PFSK-1 (cell line): ENCODE measurements at regions not wholly inside any gene's neighbourhood (a gene's known extent, or its start where the extent isn't known, plus 50 kb on each side); places are given as distances from the start of the nearest gene placed in this dataset.

ENCODE experiments used
- FOXP2 ChIP-seq: optimal IDR thresholded peaks from 2 replicates; pipeline ENCODE3; 2011; ENCODE audit warnings: borderline replicate concordance, control low read depth, inconsistent platforms; ENCODE audit not compliant: insufficient read depth; ENCODE audit errors: extremely low read length, extremely low read depth
- POLR2AphosphoS5 ChIP-seq: IDR thresholded peaks from 2 replicates; pipeline ENCODE4 v1.6.1; 2012; ENCODE audit warnings: low read depth, mild to moderate bottlenecking, control low read depth, low read length, moderate library complexity
- SIN3A ChIP-seq: IDR thresholded peaks from 2 replicates; pipeline ENCODE4 v1.6.1; 2012; ENCODE audit warnings: mild to moderate bottlenecking, low read length, moderate library complexity, borderline replicate concordance; ENCODE audit not compliant: insufficient read depth
- TAF1 ChIP-seq: IDR thresholded peaks from 2 replicates; pipeline ENCODE4 v1.6.1; 2012; ENCODE audit warnings: low read length, control low read depth, borderline replicate concordance; ENCODE audit not compliant: insufficient read depth
- TF ChIP-seq, protein P1 (sequence below), 2 experiments: IDR thresholded peaks; 2 replicates each; pipeline versions ENCODE4 v1.6.1 to v1.8.0; 2011 to 2012; ENCODE audit warnings: low read depth in 2 of 2, low read length in 2 of 2, control low read depth in 1 of 2, inconsistent platforms in 1 of 2, mild to moderate bottlenecking in 1 of 2, moderate library complexity in 1 of 2; ENCODE audit not compliant: insufficient read depth in 1 of 2

DNA sequence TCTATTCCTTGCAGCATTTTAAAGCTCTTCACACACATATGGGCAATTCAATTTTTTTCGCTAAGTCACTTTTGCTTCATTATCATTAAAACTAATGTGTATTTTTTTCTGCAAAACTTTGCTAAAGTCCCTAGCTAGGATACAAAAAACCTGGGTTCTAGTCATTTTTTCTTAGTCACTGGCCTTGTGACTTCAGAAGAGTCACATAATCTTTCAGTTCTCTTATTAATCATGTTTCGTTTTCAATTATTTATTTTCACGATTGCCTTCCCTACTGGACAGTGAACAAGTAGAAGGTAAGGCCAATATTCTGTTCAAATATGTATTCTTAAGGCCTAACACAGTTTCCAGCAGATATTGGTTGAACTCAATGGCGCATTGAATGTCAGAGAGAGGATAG is 60.9 kb upstream of the CYRIA start:
- TF ChIP-seq POLR2AphosphoS5 (no peak), FOXP2 (no peak), TAF1 (no peak), SIN3A (no peak)
- TF ChIP-seq, protein P1, sequence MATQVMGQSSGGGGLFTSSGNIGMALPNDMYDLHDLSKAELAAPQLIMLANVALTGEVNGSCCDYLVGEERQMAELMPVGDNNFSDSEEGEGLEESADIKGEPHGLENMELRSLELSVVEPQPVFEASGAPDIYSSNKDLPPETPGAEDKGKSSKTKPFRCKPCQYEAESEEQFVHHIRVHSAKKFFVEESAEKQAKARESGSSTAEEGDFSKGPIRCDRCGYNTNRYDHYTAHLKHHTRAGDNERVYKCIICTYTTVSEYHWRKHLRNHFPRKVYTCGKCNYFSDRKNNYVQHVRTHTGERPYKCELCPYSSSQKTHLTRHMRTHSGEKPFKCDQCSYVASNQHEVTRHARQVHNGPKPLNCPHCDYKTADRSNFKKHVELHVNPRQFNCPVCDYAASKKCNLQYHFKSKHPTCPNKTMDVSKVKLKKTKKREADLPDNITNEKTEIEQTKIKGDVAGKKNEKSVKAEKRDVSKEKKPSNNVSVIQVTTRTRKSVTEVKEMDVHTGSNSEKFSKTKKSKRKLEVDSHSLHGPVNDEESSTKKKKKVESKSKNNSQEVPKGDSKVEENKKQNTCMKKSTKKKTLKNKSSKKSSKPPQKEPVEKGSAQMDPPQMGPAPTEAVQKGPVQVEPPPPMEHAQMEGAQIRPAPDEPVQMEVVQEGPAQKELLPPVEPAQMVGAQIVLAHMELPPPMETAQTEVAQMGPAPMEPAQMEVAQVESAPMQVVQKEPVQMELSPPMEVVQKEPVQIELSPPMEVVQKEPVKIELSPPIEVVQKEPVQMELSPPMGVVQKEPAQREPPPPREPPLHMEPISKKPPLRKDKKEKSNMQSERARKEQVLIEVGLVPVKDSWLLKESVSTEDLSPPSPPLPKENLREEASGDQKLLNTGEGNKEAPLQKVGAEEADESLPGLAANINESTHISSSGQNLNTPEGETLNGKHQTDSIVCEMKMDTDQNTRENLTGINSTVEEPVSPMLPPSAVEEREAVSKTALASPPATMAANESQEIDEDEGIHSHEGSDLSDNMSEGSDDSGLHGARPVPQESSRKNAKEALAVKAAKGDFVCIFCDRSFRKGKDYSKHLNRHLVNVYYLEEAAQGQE (IDR thresholded peaks at IDR 0.05; ENCODE audit: insufficient read depth in 1 of 2, low read depth in 2 of 2, low read length in 2 of 2) = no peak

DNA sequence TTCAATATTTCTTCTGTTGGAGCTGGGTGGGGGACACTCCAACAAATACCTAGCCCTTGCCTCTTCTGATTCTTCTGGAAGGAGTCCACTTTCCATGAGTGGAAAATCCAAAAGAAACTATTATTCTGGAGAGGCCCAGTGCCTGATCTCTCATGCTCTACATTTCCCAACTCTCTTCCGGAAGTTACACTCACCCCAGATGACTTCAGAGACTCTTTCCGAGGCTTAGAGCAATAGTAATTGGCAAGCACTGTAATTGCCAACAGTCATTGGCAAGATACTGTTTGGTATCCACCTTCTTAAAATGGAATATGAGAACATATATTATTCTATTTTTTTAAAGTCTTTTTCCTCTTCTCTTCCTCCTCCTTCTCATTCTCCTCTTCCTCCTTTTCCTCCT is 60.5 kb upstream of the CYRIA start:
- TF ChIP-seq SIN3A (no peak), FOXP2 (no peak), POLR2AphosphoS5 (no peak)
- TF ChIP-seq, protein P1 (IDR thresholded peaks at IDR 0.05; ENCODE audit: insufficient read depth in 1 of 2, low read depth in 2 of 2, low read length in 2 of 2) = no peak

DNA sequence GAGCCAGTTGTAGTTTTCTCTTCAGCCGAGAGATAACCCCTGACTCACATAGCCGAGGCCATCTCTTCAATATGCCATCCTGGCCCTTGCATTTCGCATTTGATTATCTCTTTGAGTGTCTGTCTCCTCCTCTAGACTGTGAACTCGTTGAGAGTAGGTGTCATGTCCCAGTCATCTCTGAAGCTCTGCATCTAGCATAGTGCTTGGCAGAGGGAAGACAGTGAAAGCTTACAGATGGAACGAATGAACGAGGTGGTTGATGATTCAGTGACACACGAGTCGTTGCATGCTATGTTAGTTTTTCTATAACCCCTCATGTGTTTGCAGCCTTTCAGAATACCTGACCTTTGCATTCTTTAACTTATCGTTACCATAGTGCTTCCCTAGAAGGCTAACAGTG is 59.9 kb upstream of the CYRIA start:
- TF ChIP-seq POLR2AphosphoS5 (no peak), SIN3A (no peak), FOXP2 (no peak), TAF1 (no peak)
- TF ChIP-seq, protein P1 (IDR thresholded peaks at IDR 0.05; ENCODE audit: insufficient read depth in 1 of 2, low read depth in 2 of 2, low read length in 2 of 2) = no peak

DNA sequence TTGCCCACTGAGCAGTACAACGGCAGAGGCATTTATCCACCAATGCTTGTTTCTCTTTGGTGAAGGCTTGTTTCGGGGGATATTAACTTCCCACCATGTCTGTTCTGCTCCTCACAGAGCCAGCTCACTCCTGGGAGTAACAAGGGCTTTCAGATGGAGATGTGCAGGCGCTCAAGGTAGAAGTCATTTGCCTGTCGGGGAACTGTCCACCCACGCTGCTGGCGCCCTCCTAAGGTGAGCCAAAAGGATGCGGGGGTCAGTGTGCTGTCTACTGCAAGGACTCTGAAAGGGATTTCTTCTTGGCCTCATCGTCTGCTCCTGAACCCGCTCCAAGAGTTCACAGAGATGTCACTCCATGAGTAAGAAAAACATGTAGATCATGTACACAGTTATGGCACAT is 57.0 kb upstream of the CYRIA start:
- TF ChIP-seq POLR2AphosphoS5 (no peak), TAF1 (no peak), SIN3A (no peak), FOXP2 (no peak)
- TF ChIP-seq, protein P1 (IDR thresholded peaks at IDR 0.05; ENCODE audit: insufficient read depth in 1 of 2, low read depth in 2 of 2, low read length in 2 of 2) = no peak

DNA sequence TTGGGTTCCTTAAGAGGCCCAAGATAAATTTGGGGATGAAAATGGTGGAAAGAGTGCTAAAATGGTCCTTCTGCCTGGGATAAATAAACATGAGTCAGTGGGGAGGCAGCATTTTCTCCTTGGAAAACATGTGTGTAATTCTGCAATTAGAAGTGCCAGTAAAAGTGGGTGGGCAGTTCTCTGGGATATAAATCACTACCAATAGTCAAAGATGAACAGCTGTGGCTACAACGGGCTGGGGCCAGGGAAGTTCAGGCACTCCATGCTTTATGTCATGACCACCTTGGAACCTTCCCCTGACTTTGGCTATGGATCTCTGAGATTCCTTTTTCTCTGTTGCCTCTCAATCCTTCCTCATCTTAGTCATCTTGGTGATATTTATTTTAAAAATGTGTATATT is 56.5 kb upstream of the CYRIA start:
- TF ChIP-seq SIN3A (no peak), TAF1 (no peak), POLR2AphosphoS5 (no peak), FOXP2 (no peak)
- TF ChIP-seq, protein P1 (IDR thresholded peaks at IDR 0.05; ENCODE audit: insufficient read depth in 1 of 2, low read depth in 2 of 2, low read length in 2 of 2) = no peak
